GM21447 (cell line): ENCODE measurements at regions not wholly inside any gene's neighbourhood (a gene's known extent, or its start where the extent isn't known, plus 50 kb on each side); places are given as distances from the start of the nearest gene placed in this dataset.

ENCODE experiments used
- ATAC-seq: cut with Tn5 transposase; IDR thresholded peaks from one replicate; pipeline ENCODE4 v1.9.1; 2021; ENCODE audit not compliant: unreplicated experiment

- ATAC-seq, result no peak
Measured at GRCh38 chr9:32220750-32221149, 163.7 kb upstream of the ACO1 start.

DNA sequence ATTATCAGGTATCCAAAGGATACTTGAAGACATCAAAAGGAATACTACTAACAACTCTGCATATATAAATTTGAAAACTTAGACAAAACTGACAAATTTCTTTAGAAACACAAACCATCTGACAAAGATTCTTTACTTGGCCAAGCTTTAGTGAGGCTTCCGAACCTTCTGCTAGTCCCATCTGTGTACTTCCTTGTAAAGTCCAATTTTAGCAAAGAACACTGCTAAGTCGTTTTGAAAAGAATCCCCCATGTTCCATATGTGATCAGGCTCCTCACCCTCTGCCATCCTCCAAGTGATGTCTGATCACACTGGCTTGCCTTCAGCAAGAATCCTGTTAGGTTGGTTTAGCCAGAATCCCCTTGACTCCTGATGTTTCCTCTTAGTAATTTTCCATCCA, 150.0 kb upstream of the ACO1 start:
- no peak for ATAC-seq

DNA sequence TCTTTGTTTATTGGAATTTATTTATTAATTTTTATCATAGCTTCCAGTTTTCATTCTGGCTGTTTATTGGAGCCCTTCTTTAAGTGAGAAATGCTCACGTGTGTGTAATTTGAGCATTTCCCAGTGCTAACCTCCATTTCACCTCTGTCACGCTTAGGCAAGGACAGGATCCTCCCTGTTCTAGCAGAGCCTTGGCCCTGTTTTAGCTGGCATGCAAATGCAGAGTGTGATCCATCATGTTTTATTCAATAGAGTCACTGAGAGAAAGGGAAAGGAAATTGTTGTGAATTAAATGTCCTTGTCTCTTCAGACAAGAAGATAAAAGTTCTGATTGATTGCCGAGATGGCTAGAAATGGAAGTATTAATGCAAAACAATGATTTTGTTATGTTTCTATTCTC, 137.3 kb upstream of the ACO1 start:
- no peak for ATAC-seq

GRCh38 chr9:32248189-32248712, 136.2 kb upstream of the ACO1 start:
- ATAC-seq, result no peak

GRCh38 chr9:32251539-32251938, 132.9 kb upstream of the ACO1 start:
- ATAC-seq, result peak; percentile 89

DNA sequence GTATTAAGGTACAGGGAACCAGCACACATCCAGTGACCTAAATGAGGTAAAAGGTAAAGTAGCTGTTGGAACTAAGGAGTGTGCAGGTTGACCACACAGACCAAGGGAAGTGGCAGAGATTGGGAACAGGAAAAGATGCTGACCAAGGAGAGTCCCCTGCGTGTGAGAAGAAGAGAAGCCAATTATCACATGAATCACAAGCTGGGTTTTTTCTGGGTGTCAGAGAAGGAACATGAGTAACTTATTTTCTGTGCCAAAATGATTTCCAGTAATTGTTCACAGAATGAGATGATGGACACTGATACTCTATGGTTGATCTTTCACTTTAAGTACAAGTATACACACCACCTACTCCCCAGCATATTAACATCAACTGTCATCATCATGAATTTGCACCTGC, 130.7 kb upstream of the ACO1 start:
- no peak for ATAC-seq

DNA sequence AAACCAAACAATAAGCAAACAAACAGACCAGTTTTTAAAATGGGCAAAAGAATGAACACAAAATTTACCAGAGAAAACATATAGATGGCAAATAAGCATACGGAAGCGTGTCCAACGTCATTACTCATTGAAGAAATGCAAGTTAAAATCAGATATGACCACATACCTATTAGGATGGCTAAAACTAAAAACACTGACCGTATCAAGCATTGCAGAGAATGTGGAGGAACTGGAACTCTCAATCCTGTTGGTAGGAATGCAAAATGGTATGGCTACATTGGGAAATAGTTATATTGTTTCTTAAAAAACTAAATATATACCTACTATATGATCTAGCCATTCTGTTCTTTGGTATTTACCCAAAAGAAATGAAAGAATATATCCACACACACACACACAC, 129.4 kb upstream of the ACO1 start:
- no peak for ATAC-seq

- no peak for ATAC-seq
Measured at GRCh38 chr9:32258482-32258881, 126.0 kb upstream of the ACO1 start.

DNA sequence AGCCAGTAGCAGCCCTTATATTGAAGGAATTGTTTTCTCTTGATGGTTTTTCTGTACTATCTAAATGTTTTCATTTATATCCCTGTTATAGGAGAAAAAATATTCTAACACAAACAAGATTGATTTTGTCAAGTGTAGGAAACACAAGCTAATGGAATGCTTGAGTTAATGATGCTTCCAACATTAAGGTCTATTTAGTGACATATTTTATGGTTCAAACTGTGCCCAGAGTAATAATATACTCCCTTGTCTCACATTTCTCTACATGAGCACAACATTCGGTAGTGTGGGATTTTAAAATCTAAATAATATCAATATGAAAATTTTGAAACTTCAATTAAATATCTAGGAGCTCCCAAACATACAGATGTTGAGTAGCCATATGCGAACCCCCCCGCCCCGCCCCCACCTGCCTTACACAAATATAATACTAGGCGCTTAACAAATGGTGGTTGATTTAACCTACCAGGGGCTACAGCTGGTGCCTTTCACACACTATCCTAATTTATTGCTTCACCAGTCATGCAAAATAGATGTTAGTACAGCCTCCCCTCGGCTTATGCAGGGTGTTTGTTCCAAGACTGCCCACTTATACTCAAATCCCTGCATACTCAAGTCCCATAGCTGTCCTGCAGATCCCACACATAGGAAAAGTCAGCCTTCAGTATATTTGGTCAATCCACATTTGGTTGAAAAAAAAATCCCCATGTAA, 124.1 kb upstream of the ACO1 start:
- ATAC-seq, result no peak

DNA sequence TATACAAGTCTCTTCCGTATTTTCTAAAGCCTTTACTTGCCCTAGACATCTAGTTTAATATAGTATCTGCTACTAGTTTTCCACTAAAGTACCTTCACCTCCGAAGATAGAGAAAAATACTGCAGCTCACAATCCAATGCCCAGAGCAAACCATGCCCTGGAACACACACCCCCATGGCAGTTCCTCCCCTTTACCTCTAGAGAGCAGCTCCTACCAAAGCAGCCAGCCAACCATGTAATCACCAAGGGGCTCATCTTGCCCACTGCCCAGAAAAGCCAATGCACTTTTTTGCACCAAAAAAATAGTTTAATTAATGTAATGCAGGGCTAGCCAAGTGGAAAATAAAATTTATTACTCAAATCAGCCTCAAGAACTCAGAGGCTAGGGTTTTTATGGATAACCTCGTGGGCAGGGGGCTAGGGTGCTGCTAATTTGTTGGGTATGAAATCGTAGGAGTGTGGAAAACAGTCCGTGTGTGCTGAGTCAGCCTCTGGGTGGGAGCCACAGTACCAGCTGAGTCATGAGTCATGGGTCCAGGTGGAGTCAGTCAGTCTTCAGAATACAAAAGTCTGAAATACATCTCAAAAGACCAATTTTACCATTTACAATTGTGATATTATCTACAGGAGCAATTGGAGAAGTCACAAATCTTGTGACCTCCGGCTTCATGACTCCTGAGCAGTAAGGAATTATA, 120.1 kb upstream of the ACO1 start:
- ATAC-seq, result no peak

DNA sequence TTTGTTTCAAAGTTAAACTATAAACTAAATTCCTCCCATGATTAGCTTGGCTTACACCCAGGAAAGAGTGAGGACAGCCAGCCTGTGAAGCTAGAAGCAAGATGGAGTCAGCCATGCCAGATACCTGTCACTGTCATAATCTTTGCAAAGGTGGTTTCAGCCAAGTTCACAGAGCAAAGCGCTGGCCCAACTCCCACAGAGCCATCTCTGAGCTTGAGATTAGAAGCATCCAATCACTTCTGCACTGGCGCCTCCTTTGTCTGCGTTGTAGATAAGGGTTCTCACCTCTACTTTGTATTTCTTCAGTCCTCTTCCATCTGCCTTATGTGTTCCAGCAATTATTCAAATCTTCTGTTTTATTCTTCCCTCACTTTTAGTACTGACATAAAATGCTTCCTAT, 119.4 kb upstream of the ACO1 start:
- no peak for ATAC-seq

GRCh38 chr9:32278991-32279390, 105.5 kb upstream of the ACO1 start:
- no peak for ATAC-seq

- no peak for ATAC-seq
Measured at GRCh38 chr9:32289756-32290155, 94.7 kb upstream of the ACO1 start.

- no peak for ATAC-seq
Measured at GRCh38 chr9:32291370-32291769, 93.1 kb upstream of the ACO1 start.

DNA sequence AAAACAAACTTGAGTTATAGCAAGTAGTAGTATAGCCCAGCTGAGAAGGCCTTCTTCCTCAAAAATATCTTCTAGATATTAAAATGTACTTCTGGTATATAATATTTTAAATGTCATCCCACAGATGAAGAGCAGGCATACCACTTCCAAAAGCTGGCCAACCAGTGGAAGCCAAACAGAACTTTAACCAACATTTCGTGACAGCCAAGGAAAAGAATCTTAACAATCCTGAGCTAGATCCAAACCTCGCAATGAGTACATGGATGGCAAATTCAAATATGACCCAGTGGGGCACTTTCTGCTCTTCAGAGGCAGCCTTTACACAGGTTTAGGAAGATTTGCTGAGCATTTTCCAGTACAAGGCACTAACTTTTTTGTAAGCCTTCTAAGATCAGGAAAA, 91.8 kb upstream of the ACO1 start:
- ATAC-seq, result no peak

DNA sequence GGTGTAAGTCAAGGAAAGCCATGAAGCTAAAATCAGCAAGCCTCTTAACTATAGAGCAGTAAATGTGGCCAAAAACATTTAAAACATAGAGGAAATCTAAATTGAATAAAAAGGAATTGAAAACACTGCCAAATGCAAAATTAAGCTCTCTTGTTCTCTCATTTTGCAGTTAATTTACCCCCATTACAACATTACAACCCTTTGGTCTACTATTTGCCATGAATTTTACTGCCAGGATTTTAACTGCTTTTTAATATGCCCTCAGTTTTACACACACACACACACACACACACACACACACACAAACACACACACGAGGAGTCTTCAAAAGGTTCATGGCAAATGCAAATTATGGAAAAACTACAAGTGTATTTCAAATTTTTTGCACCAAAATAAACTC, 91.4 kb upstream of the ACO1 start:
- no peak for ATAC-seq

DNA sequence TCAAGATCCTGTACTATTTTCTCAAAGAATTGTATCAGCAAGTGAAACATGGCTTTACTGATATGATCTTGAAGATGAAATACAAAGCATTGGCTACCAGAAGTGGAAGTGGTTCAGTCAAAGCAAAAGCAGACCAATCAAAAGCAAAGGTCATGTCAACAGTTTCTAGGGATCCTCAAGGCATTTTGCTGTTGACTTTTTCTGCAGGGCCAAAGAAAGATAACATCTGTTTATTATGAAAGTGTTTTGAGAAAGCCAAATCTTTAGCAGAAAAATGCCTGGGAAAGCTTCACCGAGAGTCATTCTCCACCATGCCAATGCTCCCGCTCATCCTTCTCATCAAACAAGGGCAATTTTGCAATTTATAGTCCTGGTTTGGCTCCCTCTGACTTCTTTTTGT, 90.3 kb upstream of the ACO1 start:
- no peak for ATAC-seq

- ATAC-seq, result no peak
Measured at GRCh38 chr9:32300373-32300772, 84.1 kb upstream of the ACO1 start.

- ATAC-seq, result no peak
Measured at GRCh38 chr9:32304495-32304894, 79.9 kb upstream of the ACO1 start.

DNA sequence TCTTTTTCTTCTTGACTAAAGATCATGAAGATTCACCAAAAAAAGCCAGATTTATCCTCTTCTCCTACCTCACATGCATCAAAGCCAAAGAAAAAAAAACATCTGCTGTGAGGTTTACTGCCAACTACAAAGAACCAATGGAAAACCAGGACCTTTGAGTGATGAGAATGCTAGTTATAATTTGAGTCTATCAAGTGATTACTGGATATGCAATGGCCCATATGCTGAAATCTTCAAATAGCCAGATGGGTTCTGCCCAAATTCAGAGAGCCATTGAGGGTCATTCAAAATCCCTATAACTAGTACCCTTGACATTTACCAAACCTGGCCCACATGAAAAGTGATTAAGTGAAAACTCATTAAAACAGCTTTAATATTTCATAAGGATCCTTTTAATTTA, 78.4 kb upstream of the ACO1 start:
- ATAC-seq, result no peak

GRCh38 chr9:32319312-32319929, 65.0 kb upstream of the ACO1 start:
- ATAC-seq, result no peak

DNA sequence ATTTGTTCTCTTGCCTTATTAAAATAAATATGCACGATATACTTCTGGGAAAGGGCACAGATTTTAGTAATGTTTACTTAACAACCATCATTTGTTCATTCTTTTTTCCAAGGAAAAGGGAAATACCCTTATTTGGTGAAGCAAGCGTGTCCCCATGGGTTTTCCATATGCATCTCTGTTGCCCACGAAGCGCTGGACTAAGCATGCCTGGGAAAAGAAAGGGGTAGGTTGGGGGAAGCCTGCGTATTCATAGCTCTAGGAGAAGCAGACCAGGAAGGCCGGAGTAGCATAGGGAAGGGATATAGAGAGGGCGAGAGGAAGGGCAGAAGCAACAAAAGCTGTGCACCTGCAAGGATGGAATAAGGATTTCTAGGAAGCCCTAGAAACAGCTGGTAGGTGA, 61.8 kb upstream of the ACO1 start:
- no peak for ATAC-seq
